GM21367 (cell line): ENCODE measurements at regions not wholly inside any gene's neighbourhood (a gene's known extent, or its start where the extent isn't known, plus 50 kb on each side); places are given as distances from the start of the nearest gene placed in this dataset.
A peak's percentile ranks its signal among the peaks of the same experiment; 100 is the strongest.

Source experiments
- ATAC-seq: cut with Tn5 transposase; IDR thresholded peaks from one replicate; pipeline ENCODE4 v1.9.1; 2021; ENCODE audit not compliant: unreplicated experiment

DNA sequence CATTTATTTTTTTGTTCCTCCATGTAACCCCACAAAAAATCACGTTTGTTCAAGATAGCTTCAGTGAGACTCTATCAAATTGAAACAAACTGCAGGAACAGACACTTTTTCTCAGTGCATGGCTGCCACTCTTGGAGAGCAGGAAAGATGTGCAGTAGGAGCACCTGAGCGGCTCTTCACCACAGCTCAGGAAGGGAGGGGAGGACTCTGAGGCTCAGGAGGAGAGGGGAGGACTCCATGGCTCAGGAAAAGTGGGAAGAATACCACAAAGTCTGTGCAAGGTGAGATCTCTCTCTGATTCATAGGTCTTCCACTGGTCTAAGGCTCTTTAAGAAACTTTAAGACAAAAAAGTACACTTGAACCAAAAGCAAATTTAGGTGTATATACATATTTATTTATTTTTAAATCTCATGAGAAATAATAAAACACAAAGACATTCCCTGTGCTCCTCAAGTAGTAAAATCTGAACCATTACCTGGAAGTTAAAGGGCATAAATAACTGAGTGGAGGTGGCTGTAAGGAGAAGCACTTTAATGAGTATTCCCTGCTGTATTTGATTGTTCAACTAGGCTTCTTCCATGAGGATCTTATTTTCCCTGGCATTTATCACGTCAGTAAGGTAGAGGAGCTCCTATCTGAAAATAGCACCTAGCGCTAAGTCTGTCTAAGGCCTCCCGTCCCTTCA is 69.2 kb upstream of the CCN6 start:
- ATAC-seq, result no peak

DNA sequence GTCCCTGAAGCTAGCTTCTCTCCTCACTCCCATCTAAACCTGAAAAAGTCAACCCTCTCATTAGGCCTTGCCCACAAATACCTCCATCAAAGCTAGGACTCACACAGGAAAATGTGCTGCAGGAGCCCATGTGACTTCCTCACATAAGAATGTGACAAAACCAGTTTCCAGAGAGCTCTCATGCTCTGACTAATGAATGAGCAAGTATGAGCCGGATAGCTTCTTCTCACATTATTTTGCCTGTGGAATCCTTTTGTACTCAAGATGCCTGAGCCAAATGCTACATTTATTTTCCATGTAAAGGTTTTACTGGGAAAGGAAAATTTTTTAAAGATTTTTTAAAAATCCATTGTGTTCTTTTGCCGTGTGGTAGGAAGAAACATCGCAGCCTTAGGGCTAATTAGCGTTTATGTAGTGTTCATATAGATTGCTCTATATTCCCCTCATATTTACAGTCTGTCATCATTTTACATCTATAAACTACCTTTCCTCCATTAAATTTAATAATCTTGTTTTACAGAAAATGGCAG is 68.6 kb upstream of the CCN6 start:
- no peak for ATAC-seq

DNA sequence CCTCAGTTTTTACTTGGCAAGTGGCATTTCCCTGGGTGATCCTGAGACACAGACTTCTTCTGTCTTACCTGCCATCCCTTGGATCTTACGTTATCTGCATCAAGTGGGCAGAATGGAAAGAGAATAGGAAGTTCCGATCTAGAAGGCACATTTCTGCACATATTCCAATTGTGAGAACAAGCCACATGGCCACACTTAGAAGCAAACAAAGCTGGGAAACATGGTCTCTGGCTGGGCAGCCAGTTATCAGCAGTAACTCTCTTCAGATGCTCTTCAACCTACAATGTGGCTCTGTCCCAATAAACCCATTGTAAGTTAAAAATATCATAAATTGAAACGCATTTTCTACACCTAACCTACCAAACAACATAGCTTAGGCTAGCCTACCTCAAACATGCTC is 67.3 kb upstream of the CCN6 start:
- no peak for ATAC-seq

DNA sequence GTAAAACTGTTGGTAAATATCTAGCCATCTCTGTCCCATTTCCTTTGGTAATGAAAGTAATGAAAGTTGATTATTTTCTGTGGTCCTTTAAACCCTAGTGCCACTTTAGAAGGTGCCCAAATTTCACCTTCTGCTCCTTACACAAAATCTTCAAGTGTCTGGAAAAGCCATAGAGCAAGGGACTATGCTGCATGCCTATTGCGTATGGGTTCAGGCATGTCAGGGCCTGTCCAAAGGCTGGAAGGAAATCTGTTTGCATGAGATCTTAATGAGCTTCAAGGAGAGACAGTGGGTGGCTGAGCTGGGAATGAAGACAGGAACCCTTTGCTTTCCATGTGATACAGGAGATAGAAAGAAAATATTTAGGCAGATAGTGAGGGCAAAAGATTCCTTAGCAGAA is 66.6 kb upstream of the CCN6 start:
- ATAC-seq, result no peak

DNA sequence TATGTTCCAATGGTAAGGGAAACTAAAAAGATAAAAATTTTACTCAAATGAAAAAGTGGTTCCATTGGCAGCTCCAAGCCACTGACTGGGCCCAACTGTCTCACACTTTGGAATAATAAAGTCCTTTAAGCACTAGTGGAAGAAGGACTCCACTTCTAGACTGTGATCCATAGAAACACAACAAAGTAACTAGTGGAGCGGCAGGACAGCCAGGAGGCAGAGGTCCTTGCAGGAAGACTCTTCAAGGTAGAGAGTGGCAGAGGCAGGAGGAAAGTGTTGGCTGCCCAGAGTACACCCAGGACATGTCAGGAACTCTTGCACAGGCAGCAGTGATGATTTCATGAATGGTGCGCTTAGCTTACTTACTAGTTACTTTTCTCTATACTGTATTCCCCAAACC is 65.0 kb upstream of the CCN6 start:
- no peak for ATAC-seq

DNA sequence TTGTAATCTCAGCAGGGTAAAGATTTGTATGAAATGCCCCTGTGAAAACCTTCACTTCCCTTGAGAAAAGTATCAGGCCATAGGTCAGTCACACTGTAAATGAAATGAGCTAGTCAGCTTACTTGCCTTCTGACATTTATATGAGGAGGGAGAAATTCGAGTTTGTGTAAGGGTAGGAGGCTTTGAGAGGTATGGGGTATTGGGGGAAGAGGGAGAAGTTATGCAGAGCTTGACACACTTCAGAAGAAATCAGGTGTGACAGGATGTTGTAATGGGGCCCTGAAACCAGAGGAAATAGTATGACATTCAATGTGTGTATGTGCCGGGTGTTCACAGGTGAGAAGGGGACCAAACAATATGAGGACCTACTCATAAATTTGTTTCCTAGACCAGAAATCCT is 64.2 kb upstream of the CCN6 start:
- ATAC-seq, result peak; percentile 60

DNA sequence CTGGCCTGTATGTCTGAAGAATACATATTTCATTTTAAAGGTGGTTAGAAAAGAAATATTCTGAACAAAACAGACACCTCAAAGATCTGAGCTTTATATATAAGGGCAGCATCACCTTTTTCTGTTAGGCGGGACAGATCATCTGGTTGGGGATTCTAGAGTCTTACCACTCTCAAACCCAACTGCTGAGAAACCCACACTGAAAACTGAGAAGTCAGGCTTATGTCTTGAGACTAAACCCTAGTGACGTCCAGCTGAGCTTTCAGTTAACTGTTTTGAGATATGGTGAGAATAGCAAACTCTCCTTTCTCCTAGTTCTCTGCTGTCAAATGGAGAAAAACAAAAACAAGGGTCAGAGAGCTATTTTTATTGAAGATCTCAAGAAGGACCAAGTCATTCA is 63.7 kb upstream of the CCN6 start:
- ATAC-seq, result peak; percentile 48

DNA sequence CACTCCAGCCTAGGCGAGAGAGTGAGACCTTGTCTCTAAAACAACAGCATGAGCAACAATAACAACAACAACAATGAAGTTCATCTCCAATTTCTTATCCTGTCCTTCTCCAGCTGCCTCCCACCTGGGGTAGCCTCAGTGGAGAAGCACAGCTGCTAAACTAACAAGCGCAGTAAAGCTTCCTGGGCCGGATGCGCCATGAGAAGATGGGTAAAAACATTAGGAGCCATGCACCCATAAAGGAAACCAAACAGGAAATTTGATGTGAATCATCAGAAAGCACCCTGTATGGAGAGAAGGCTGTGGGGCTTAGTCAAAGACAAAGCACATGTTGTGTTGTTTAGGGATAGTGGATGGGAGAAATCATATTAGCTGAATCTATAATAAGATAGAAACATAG is 61.1 kb upstream of the CCN6 start:
- peak; percentile 33 for ATAC-seq

DNA sequence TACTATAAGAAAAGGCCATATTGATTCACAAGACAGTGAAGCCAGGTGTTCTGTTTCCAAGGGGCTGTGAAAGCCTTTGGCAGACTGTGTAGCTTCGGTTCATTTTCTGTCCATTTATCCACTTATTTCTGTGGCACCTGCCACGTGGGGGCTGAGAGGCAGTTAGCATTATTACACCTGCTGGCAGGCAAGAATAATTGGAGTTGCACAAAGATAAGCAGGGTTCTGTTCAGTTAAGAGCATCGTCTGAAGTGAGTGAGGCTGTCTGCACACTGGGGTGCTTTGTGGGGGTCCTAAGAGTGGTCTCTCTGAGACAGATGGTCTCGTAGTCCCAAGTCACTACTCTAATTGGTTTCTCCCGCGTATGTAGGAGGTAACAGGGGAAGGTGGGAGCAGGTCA is 60.6 kb upstream of the CCN6 start:
- no peak for ATAC-seq

DNA sequence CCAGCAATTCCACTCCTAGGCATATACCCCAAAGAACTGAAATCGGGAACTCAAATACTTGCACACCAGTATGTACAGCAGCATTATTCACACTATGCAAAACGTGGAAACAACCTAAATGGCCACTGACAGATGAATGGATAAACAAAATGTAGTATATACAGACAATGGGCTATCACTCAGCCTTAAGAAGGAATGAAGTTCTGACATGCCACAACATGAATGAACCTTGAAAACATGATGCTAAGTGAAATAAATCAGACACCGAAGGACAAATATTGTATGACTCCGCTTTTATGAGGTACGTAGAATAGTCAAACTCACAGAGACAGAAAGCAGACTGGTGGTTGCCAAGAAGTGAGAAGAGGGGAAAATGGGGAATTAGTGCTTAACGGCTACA is 59.1 kb upstream of the CCN6 start:
- ATAC-seq, result no peak

DNA sequence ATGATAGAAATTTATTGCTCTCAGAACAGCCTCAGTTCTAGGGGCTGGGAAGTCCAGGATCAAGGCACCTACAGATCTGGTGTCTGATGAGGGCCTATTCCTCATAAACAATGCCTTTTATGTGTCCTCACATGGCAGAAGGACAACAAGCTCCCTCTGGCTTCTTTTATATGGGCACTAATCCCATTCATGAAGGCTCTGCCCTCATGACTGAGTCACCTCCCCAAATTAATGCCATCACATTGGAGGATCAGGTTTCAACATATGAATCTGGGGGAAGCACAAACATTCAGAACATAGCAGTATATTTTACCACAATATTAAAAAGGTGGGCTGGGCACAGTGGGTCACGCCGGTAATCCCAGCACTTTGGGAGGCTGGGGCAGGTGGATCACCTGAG is 58.5 kb upstream of the CCN6 start:
- ATAC-seq, result no peak

DNA sequence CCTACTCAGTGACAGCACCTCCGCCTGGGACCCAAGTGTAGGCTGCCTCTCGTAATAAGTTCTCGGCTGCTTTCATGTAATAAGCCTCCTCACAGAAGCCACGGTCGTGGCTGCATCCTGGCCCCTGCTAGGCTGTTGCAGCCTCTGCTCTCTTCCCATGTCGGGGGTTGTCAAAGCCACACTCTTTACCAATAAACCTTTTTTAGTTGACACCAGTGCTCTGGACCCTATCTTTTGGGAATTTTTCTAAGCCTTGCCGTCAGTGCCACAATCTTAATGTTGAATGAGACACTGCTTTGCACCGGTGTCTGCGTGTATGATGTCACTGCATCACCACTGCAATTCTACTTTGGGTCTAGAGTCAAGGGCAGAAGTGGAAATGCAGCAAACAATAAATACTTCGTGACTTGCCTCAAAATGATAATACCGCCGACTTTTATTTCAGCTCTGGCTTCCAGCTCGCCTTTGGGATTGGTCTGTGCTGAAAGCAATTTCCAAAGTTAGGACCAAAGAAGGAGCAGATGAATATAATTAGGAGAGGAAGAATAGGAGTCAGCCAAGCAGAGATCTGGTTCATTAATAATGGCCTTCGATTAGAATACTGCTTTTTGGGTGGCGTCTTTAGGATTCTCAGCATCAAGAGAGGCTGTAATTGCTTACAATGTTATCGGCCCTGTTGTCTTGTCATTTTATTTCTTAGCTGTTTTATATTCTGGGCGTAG is 57.6 kb upstream of the CCN6 start:
- no peak for ATAC-seq

DNA sequence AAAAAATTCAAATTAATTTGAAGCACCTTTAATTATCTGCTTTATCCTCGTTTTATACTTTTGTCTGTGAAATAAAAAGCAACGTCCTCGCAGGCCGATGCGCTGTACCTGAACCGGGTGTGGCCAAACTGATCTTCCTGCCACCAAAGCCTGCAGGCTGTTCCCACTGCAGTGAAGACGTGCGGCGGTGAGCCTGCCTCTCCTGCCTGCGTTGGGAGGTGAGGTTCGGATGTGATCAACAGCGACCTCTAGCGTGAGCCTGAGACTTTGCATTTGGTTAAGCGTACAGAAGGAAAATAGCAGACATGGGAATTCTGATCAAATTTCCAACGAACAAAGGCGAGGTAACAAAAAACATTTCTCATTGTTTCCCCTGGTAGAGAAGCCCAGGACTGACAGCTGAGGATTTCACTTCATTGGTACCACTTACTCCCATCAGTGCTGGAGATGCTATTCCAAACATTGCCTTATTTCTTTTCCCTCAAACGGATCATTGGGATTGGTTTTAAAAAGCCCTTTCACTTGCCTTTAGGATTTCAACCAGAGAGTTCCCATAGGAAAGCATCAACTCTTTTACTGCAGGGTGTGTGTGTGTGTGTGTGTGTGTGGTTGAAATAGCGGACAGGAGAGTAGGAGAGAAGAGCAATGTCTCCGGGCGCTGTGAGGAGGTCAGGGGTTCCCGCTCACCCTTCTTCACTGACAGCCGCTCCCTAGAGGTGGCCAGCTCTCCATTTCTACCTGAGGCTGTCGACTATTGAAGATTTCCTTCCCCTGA is 56.6 kb upstream of the CCN6 start:
- ATAC-seq, result peak; percentile 51

DNA sequence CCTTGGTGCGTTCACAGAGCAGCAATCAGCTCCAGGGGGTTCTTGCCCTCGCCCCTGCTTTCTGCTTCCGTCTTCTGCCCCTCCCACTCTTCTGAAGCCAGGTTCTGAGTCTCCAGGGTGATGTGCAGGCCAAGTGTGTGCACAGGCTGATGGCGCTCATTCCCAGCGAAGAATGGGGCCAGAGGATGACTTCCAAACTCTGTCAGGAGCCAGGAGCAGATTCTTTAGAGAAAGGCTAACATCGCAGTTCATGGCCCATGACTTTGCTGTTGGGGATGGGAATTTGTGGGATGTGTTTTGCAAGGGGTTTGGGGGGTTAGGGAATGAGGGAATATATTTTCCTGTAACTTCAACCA is 56.1 kb upstream of the CCN6 start:
- ATAC-seq, result no peak

DNA sequence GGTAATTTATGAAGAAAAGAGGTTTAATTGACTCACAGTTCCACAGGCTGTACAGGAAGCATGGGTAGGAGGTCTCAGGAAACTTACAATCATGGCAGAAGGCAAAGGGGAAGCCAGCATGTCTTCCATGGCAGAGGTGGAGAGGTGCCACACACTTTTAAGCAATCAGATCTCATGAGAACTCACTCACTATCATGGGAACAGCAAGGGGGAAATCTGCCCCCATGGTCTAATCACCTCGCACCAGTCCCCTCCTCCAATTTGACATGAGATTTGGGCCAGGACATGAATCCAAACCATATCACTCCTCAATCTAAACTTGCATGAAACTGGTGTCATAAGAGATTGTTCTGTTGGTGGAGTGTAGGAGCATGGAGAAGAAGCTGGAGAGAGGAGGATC is 51.6 kb upstream of the CCN6 start:
- ATAC-seq, result no peak
